Neural cell (in vitro differentiated cells): ENCODE measurements at regions not wholly inside any gene's neighbourhood (a gene's known extent, or its start where the extent isn't known, plus 50 kb on each side); places are given as distances from the start of the nearest gene placed in this dataset.
"Not testable (repeated sequence)": the region's sequence is repeated elsewhere in the genome, so short reads cannot be mapped to it uniquely, and the experiment has no call there.

Experiments
- H2AFZ ChIP-seq: fragments of 200-600, 300-800 bp; sonication (generic), shearing (Covaris generic); 2 replicates; pipeline ENCODE4 v1.6.0; 2014; ENCODE audit warnings: low read depth, mild to moderate bottlenecking, antibody characterized with exemption, low read length, moderate library complexity
- H3F3A ChIP-seq: fragments of 200-600 bp; shearing (Covaris generic); 2 replicates; pipeline ENCODE4 v1.6.1; 2016; ENCODE audit warnings: mild to moderate bottlenecking, moderate library complexity, mixed read lengths, antibody characterized with exemption, low read length; ENCODE audit not compliant: insufficient read depth, poor library complexity, severe bottlenecking
- H3K27ac ChIP-seq: fragments of 200-600, 300-800 bp; sonication (generic), shearing (Covaris generic); 2 replicates; pipeline ENCODE4 v1.5.1; 2014; ENCODE audit warnings: mild to moderate bottlenecking, low read length, moderate library complexity
- H3K27me3 ChIP-seq: fragments of 300-800, 200-600 bp; sonication (generic), shearing (Covaris generic); 2 replicates; pipeline ENCODE4 v1.6.0; 2014; ENCODE audit warnings: mild to moderate bottlenecking, low read depth, low read length, moderate library complexity; ENCODE audit not compliant: insufficient read depth
- H3K36me3 ChIP-seq: fragments of 300-800, 200-600 bp; sonication (generic), shearing (Covaris generic); 2 replicates; pipeline ENCODE4 v1.5.1; 2014; ENCODE audit warnings: mild to moderate bottlenecking, antibody characterized with exemption, low read length, moderate library complexity; ENCODE audit not compliant: insufficient read depth
- H3K4me2 ChIP-seq: fragments of 300-800, 200-600 bp; sonication (generic), shearing (Covaris generic); 2 replicates; pipeline ENCODE4 v1.6.0; 2014; ENCODE audit warnings: mild to moderate bottlenecking, low read length
- H3K4me3 ChIP-seq: fragments of 300-800, 200-600 bp; sonication (generic), shearing (Covaris generic); 2 replicates; pipeline ENCODE4 v1.5.1; 2014; ENCODE audit warnings: mild to moderate bottlenecking, low read length, moderate library complexity
- H3K79me2 ChIP-seq: fragments of 200-600 bp; shearing (Covaris generic); replicated peaks from 2 replicates; pipeline ENCODE4 v1.6.0; 2014; ENCODE audit warnings: mild to moderate bottlenecking, low read length, moderate library complexity; ENCODE audit not compliant: insufficient read depth
- H3K9ac ChIP-seq: fragments of 300-800, 200-600 bp; sonication (generic), shearing (Covaris generic); 2 replicates; pipeline ENCODE4 v1.6.1; 2016; ENCODE audit warnings: mild to moderate bottlenecking, low read length, mixed read lengths
- H3K9me2 ChIP-seq: fragments of 200-600 bp; shearing (Covaris generic); 2 replicates; pipeline ENCODE4 v1.6.1; 2016; ENCODE audit warnings: mild to moderate bottlenecking, low read length, mixed read lengths; ENCODE audit not compliant: insufficient read depth
- H3K9me3 ChIP-seq: fragments of 200-600, 300-800 bp; sonication (generic), shearing (Covaris generic); 2 replicates; pipeline ENCODE4 v1.6.1; 2016; ENCODE audit warnings: mild to moderate bottlenecking, mixed run types, low read length, moderate library complexity, mixed read lengths
- H4K20me1 ChIP-seq: fragments of 200-600 bp; shearing (Covaris generic); 2 replicates; pipeline ENCODE4 v1.6.1; 2016; ENCODE audit warnings: mild to moderate bottlenecking, mixed run types; ENCODE audit not compliant: insufficient read depth
- EP300 ChIP-seq: fragments of 450-650 bp; conservative IDR thresholded peaks from 2 replicates; pipeline ENCODE4 v1.6.1; 2014; ENCODE audit warnings: antibody characterized with exemption, mild to moderate bottlenecking, moderate library complexity; ENCODE audit not compliant: poor library complexity, severe bottlenecking
- EZH2 ChIP-seq: fragments of 200-600, 300-800 bp; shearing (Covaris generic), sonication (generic); IDR thresholded peaks from 2 replicates; pipeline ENCODE4 v1.6.1; 2014; ENCODE audit warnings: antibody characterized with exemption, low read length, borderline replicate concordance, mild to moderate bottlenecking; ENCODE audit not compliant: insufficient read depth, poor library complexity, severe bottlenecking
- MXI1 ChIP-seq: fragments of 450-650 bp; conservative IDR thresholded peaks from 2 replicates; pipeline ENCODE4 v1.6.1; 2014; ENCODE audit warnings: antibody characterized with exemption, mild to moderate bottlenecking; ENCODE audit not compliant: poor library complexity, severe bottlenecking
- POLR2AphosphoS5 ChIP-seq: IDR thresholded peaks from 2 replicates; pipeline ENCODE4 v1.6.1; 2012
- RAD21 ChIP-seq: fragments of 450-650 bp; conservative IDR thresholded peaks from 2 replicates; pipeline ENCODE4 v1.6.1; 2014; ENCODE audit warnings: antibody characterized with exemption, mild to moderate bottlenecking, moderate library complexity
- SMC3 ChIP-seq: fragments of 450-650 bp; conservative IDR thresholded peaks from 2 replicates; pipeline ENCODE4 v1.6.1; 2014; ENCODE audit warnings: antibody characterized with exemption, mild to moderate bottlenecking, moderate library complexity; ENCODE audit not compliant: poor library complexity
- TAF1 ChIP-seq: IDR thresholded peaks from 2 replicates; pipeline ENCODE4 v1.6.1; 2012; ENCODE audit warnings: low read depth
- TF ChIP-seq, protein P1 (sequence below): fragments of 450-650 bp; IDR thresholded peaks from 2 replicates; pipeline ENCODE4 v1.5.1; 2014; ENCODE audit warnings: antibody characterized with exemption, mild to moderate bottlenecking, moderate library complexity; ENCODE audit not compliant: poor library complexity, severe bottlenecking
- TF ChIP-seq, protein P2 (sequence below): IDR thresholded peaks from 2 replicates; pipeline ENCODE4 v1.6.1; 2012; ENCODE audit warnings: borderline replicate concordance

- H3K9me3 ChIP-seq = no peaks in the 10 kb centered on the region
- H3K4me2 ChIP-seq = no peak overlapping the region
- no peak overlapping the region for H3K27ac ChIP-seq
- H4K20me1 ChIP-seq = no peaks in the 10 kb centered on the region
- no peaks in the 10 kb centered on the region for H3F3A ChIP-seq
- no peaks in the 10 kb centered on the region for H3K36me3 ChIP-seq
- no peak overlapping the region for H3K4me3 ChIP-seq
- no peaks in the 10 kb centered on the region for H3K27me3 ChIP-seq
- H3K9me2 ChIP-seq = no peaks in the 10 kb centered on the region
- no peak overlapping the region for H2AFZ ChIP-seq
- TF ChIP-seq TAF1 (no peak), SMC3 (no peak), POLR2AphosphoS5 (no peak), EZH2 (no peak), RAD21 (no peak), EP300 (no peak), MXI1 (no peak)
- TF ChIP-seq, protein P1, sequence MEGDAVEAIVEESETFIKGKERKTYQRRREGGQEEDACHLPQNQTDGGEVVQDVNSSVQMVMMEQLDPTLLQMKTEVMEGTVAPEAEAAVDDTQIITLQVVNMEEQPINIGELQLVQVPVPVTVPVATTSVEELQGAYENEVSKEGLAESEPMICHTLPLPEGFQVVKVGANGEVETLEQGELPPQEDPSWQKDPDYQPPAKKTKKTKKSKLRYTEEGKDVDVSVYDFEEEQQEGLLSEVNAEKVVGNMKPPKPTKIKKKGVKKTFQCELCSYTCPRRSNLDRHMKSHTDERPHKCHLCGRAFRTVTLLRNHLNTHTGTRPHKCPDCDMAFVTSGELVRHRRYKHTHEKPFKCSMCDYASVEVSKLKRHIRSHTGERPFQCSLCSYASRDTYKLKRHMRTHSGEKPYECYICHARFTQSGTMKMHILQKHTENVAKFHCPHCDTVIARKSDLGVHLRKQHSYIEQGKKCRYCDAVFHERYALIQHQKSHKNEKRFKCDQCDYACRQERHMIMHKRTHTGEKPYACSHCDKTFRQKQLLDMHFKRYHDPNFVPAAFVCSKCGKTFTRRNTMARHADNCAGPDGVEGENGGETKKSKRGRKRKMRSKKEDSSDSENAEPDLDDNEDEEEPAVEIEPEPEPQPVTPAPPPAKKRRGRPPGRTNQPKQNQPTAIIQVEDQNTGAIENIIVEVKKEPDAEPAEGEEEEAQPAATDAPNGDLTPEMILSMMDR = no peak
- TF ChIP-seq, protein P2, sequence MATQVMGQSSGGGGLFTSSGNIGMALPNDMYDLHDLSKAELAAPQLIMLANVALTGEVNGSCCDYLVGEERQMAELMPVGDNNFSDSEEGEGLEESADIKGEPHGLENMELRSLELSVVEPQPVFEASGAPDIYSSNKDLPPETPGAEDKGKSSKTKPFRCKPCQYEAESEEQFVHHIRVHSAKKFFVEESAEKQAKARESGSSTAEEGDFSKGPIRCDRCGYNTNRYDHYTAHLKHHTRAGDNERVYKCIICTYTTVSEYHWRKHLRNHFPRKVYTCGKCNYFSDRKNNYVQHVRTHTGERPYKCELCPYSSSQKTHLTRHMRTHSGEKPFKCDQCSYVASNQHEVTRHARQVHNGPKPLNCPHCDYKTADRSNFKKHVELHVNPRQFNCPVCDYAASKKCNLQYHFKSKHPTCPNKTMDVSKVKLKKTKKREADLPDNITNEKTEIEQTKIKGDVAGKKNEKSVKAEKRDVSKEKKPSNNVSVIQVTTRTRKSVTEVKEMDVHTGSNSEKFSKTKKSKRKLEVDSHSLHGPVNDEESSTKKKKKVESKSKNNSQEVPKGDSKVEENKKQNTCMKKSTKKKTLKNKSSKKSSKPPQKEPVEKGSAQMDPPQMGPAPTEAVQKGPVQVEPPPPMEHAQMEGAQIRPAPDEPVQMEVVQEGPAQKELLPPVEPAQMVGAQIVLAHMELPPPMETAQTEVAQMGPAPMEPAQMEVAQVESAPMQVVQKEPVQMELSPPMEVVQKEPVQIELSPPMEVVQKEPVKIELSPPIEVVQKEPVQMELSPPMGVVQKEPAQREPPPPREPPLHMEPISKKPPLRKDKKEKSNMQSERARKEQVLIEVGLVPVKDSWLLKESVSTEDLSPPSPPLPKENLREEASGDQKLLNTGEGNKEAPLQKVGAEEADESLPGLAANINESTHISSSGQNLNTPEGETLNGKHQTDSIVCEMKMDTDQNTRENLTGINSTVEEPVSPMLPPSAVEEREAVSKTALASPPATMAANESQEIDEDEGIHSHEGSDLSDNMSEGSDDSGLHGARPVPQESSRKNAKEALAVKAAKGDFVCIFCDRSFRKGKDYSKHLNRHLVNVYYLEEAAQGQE = no peak
- H3K79me2 ChIP-seq = no peaks in the 10 kb centered on the region
- H3K9ac ChIP-seq = no peak overlapping the region
These were observed 599.4 kb upstream of the ANKRD30A start for GRCh38 chr10:36526033-36526432.

- H3K79me2 ChIP-seq, H3K36me3 ChIP-seq, H3K9ac ChIP-seq, H3K27me3 ChIP-seq, H3K4me2 ChIP-seq, H2AFZ ChIP-seq, H4K20me1 ChIP-seq, H3K4me3 ChIP-seq, H3K9me2 ChIP-seq, H3F3A ChIP-seq, H3K27ac ChIP-seq, H3K9me3 ChIP-seq: not testable (repeated sequence)
These were observed 601.3 kb upstream of the ANKRD30A start for GRCh38 chr10:36524126-36524525.

GRCh38 chr10:36519909-36520308 lies 605.5 kb upstream of the ANKRD30A start:
- Histone ChIP-seq H3K36me3 (no peaks in the 10 kb centered on the region), H3F3A (no peaks in the 10 kb centered on the region), H3K4me3 (no peak overlapping the region), H3K27ac (no peak overlapping the region), H3K9me2 (no peaks in the 10 kb centered on the region), H3K9ac (no peak overlapping the region), H2AFZ (no peak overlapping the region), H3K27me3 (no peaks in the 10 kb centered on the region), H3K4me2 (no peak overlapping the region), H3K79me2 (no peaks in the 10 kb centered on the region), H4K20me1 (no peaks in the 10 kb centered on the region), H3K9me3 (no peaks in the 10 kb centered on the region)
- TF ChIP-seq SMC3 = no peak
- TF ChIP-seq, protein P1 = no peak
- TF ChIP-seq, protein P2 = no peak
- TF ChIP-seq TAF1 = no peak
- no peak for TF ChIP-seq EP300
- TF ChIP-seq POLR2AphosphoS5 = no peak
- no peak for TF ChIP-seq EZH2
- no peak for TF ChIP-seq MXI1
- no peak for TF ChIP-seq RAD21
